HCT116 (cell line): ENCODE measurements at regions not wholly inside any gene's neighbourhood (a gene's known extent, or its start where the extent isn't known, plus 50 kb on each side); places are given as distances from the start of the nearest gene placed in this dataset.

Experiments
- ATAC-seq: fragments of 200-7000 bp; cut with Tn5 transposase; 2 replicates; pipeline ENCODE4 v1.9.1; 2020; ENCODE audit warnings: mild to moderate bottlenecking, moderate library complexity
- BruUV-seq: library from RNA; stranded (reverse); fragments of 400-500 nt; replicated peaks from 2 replicates; lab custom pipeline; 2021; lab: Mats Ljungman, UMichigan
- CTCF ChIA-PET: fragments of 300-600 bp; sonication (Branson Sonifier 250); formaldehyde crosslinking; loops from one replicate; lab custom pipeline; 2021; ENCODE audit warnings: antibody characterized with exemption; lab: Charles Lee
- POLR2A ChIA-PET: fragments of 300-600, 350-600 bp; sonication (Branson Sonifier 250); formaldehyde crosslinking; loops from one replicate; lab custom pipeline; 2021; ENCODE audit warnings: antibody characterized with exemption; lab: Charles Lee
- RAD21 ChIA-PET, 2 experiments: fragments of 300-600 bp; sonication (Branson Sonifier 250); formaldehyde crosslinking; loops; one replicate each; lab custom pipeline; 2023; ENCODE audit warnings: low total read pairs in 2 of 2; ENCODE audit not compliant: uncharacterized antibody in 2 of 2, unreplicated experiment in 2 of 2, low non-redundant PET in 1 of 2; lab: Charles Lee
- DNase-seq: peaks from one replicate; pipeline ENCODE4 v3.0.0-alpha.2; 2010; ENCODE audit warnings: low read depth, low spot score
- H2AFZ ChIP-seq: fragments of 200-600 bp; shearing (Covaris generic), sonication (generic); 2 replicates; pipeline ENCODE4 v1.6.1; 2017; ENCODE audit warnings: low read depth, mixed run types, mixed read lengths, antibody characterized with exemption, low read length; ENCODE audit not compliant: poor library complexity, severe bottlenecking
- H3K27ac ChIP-seq: 2 replicates; pipeline ENCODE4 v1.5.1; 2012; ENCODE audit warnings: low read depth, low read length
- H3K27me3 ChIP-seq: fragments of 200-600 bp; sonication (generic); 2 replicates; pipeline ENCODE4 v1.6.1; 2016; ENCODE audit warnings: mixed run types, low read length, mixed read lengths; ENCODE audit not compliant: insufficient read depth
- H3K36me3 ChIP-seq, 2 experiments: fragments of 200-500 bp in 1 of 2; fragments of 200-600 bp in 1 of 2; sonication (Bioruptor generic) in 1 of 2; sonication (generic) in 1 of 2; 2 replicates each; pipeline versions ENCODE4 v1.5.1 to v1.6.1; 2014 to 2016; ENCODE audit warnings: low read length in 2 of 2, inconsistent platforms in 1 of 2, mixed read lengths in 1 of 2, mixed run types in 1 of 2; ENCODE audit not compliant: insufficient read depth in 2 of 2, control insufficient read depth in 1 of 2
- H3K4me1 ChIP-seq, 2 experiments: fragments of 200-600 bp in 1 of 2; sonication (generic) in 1 of 2; 2 replicates each; pipeline versions ENCODE4 v1.5.1 to v1.6.1; 2012 to 2017; ENCODE audit warnings: low read length in 2 of 2, inconsistent platforms in 1 of 2, mild to moderate bottlenecking in 1 of 2, mixed read lengths in 1 of 2, mixed run types in 1 of 2, moderate library complexity in 1 of 2; ENCODE audit not compliant: insufficient read depth in 2 of 2, control insufficient read depth in 1 of 2
- H3K4me2 ChIP-seq: fragments of 200-600 bp; sonication (generic); 2 replicates; pipeline ENCODE4 v1.6.1; 2017; ENCODE audit warnings: mixed run types, low read length, mixed read lengths
- H3K4me3 ChIP-seq, 2 experiments: fragments of 200-600 bp in 1 of 2; sonication (generic) in 1 of 2; replicated peaks in 1 of 2; 2 replicates each; pipeline ENCODE4 v1.5.1; 2011 to 2016; ENCODE audit warnings: low read length in 2 of 2, control low read depth in 1 of 2, low read depth in 1 of 2, mild to moderate bottlenecking in 1 of 2, mixed read lengths in 1 of 2, mixed run types in 1 of 2
- H3K79me2 ChIP-seq: fragments of 200-600 bp; sonication (generic); 2 replicates; pipeline ENCODE4 v1.6.1; 2017; ENCODE audit warnings: mild to moderate bottlenecking, mixed run types, low read length, moderate library complexity, mixed read lengths; ENCODE audit not compliant: insufficient read depth
- H3K9ac ChIP-seq: fragments of 200-600 bp; sonication (generic); 2 replicates; pipeline ENCODE4 v1.6.1; 2016; ENCODE audit warnings: low read length, mixed read lengths
- H3K9me2 ChIP-seq: fragments of 200-600 bp; sonication (generic), shearing (Covaris generic); 2 replicates; pipeline ENCODE4 v1.6.1; 2017; ENCODE audit warnings: mixed run types, mild to moderate bottlenecking, moderate library complexity; ENCODE audit not compliant: insufficient read depth
- H3K9me3 ChIP-seq, 2 experiments: fragments of 200-500 bp in 1 of 2; fragments of 200-600 bp in 1 of 2; sonication (Bioruptor generic) in 1 of 2; sonication (generic) in 1 of 2; 2 replicates each; pipeline ENCODE4 v1.6.1; 2014 to 2017; ENCODE audit warnings: low read length in 2 of 2, mixed read lengths in 2 of 2, inconsistent platforms in 1 of 2, low read depth in 1 of 2, mild to moderate bottlenecking in 1 of 2, mixed run types in 1 of 2, moderate library complexity in 1 of 2; ENCODE audit not compliant: control insufficient read depth in 1 of 2, insufficient read depth in 1 of 2
- H4K20me1 ChIP-seq: fragments of 200-600 bp; sonication (generic), shearing (Covaris generic); 2 replicates; pipeline ENCODE4 v1.6.1; 2017; ENCODE audit warnings: mixed run types, mild to moderate bottlenecking, moderate library complexity; ENCODE audit not compliant: insufficient read depth
- ATF3 ChIP-seq: IDR thresholded peaks from 2 replicates; pipeline ENCODE4 v1.6.1; 2012
- POLR2AphosphoS5 ChIP-seq: IDR thresholded peaks from 2 replicates; pipeline ENCODE4 v1.6.1; 2011; ENCODE audit warnings: mild to moderate bottlenecking, low read depth, low read length, moderate library complexity
- RAD21 ChIP-seq: IDR thresholded peaks from 2 replicates; pipeline ENCODE4 v1.6.1; 2012; ENCODE audit warnings: low read depth, mild to moderate bottlenecking
- ZFX ChIP-seq: fragments of 450-650 bp; IDR thresholded peaks from 2 replicates; pipeline ENCODE4 v1.6.1; 2017
- ZNF274 ChIP-seq: fragments of 200-500 bp; sonication (Bioruptor generic); IDR thresholded peaks from 2 replicates; pipeline ENCODE4 v1.6.1; 2014; ENCODE audit warnings: mild to moderate bottlenecking, low read depth, low read length, inconsistent platforms
- intact Hi-C: fragments of 100-400 bp; cut with micrococcal nuclease; formaldehyde crosslinking; loops from 2 replicates; pipeline ENCODE4 v1.10.0; 2022
- TF ChIP-seq, protein P1 (sequence below): IDR thresholded peaks from 2 replicates; pipeline ENCODE4 v1.6.1; 2011; ENCODE audit warnings: mild to moderate bottlenecking, low read length, moderate library complexity; ENCODE audit not compliant: insufficient replicate concordance; ENCODE audit errors: extremely low read depth

DNA sequence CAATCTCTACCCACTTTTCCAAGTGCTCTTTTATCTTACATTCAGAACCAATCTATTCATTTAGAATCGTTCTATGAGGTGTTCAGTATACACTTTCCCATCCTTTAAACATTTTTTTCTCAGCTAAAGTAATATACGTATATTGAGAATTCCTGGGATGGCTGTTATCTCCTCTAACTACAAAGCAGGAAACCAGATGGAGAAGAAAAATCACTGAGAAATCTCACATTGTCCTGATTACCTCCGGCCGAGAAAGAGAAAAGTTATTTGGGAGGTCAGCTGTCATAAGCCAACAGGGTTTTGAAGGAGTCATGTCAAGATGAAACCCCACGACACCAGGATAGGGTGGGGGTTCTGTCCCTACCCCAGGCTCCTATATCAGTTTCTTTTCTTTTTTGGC lies 99.2 kb upstream of the KDM7A start:
- H3K27ac ChIP-seq = no peak overlapping the region
- H3K9ac ChIP-seq = no peak overlapping the region
- no peak overlapping the region for H3K4me2 ChIP-seq
- no peaks in the 10 kb centered on the region for H3K9me2 ChIP-seq
- no peak overlapping the region for H3K4me3 ChIP-seq
- CTCF ChIA-PET = interaction anchor here (1.5 kb wide), 1 partner anchor 657 kb away, joined by 3 read pairs; no protein-coding TSS in a partner anchor
- H3K79me2 ChIP-seq = no peaks in the 10 kb centered on the region
- no peak for DNase-seq
- H4K20me1 ChIP-seq = no peaks in the 10 kb centered on the region
- POLR2A ChIA-PET = no interaction called here
- no peak for ATAC-seq
- no peaks in the 10 kb centered on the region for H3K4me1 ChIP-seq
- H3K27me3 ChIP-seq = no peaks in the 10 kb centered on the region
- TF ChIP-seq, protein P1, sequence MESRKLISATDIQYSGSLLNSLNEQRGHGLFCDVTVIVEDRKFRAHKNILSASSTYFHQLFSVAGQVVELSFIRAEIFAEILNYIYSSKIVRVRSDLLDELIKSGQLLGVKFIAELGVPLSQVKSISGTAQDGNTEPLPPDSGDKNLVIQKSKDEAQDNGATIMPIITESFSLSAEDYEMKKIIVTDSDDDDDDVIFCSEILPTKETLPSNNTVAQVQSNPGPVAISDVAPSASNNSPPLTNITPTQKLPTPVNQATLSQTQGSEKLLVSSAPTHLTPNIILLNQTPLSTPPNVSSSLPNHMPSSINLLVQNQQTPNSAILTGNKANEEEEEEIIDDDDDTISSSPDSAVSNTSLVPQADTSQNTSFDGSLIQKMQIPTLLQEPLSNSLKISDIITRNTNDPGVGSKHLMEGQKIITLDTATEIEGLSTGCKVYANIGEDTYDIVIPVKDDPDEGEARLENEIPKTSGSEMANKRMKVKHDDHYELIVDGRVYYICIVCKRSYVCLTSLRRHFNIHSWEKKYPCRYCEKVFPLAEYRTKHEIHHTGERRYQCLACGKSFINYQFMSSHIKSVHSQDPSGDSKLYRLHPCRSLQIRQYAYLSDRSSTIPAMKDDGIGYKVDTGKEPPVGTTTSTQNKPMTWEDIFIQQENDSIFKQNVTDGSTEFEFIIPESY = no peak
- no peak for TF ChIP-seq ZNF274
- no peak for TF ChIP-seq RAD21
- no peak for TF ChIP-seq ZFX
- no peak for TF ChIP-seq POLR2AphosphoS5
- TF ChIP-seq ATF3 = no peak
- TF ChIP-seq, all 23 proteins: peak for 0
- RAD21 ChIA-PET = no interaction called here
- no peaks in the 10 kb centered on the region for H3K36me3 ChIP-seq
- intact Hi-C loops = no loop called here
- no peak overlapping the region for H2AFZ ChIP-seq
- no peaks in the 10 kb centered on the region for H3K9me3 ChIP-seq
- BruUV-seq = no TSS peak
